NB4 (cell line): ENCODE measurements at regions not wholly inside any gene's neighbourhood (a gene's known extent, or its start where the extent isn't known, plus 50 kb on each side); places are given as distances from the start of the nearest gene placed in this dataset.

Source experiments
- MYC ChIP-seq: IDR thresholded peaks from 2 replicates; pipeline ENCODE4 v1.6.1; 2011; ENCODE audit warnings: low read depth, low read length
- POLR2A ChIP-seq: IDR thresholded peaks from 2 replicates; pipeline ENCODE4 v1.6.1; 2011; ENCODE audit warnings: mild to moderate bottlenecking; ENCODE audit not compliant: insufficient read length; ENCODE audit errors: extremely low read depth
- TF ChIP-seq, protein P1 (sequence below): IDR thresholded peaks from one replicate; pipeline ENCODE4 v1.5.1; 2012; ENCODE audit warnings: low read depth, low read length
- TF ChIP-seq, protein P2 (sequence below): IDR thresholded peaks from 2 replicates; pipeline ENCODE4 v1.6.1; 2011; ENCODE audit warnings: low read depth, low read length

DNA sequence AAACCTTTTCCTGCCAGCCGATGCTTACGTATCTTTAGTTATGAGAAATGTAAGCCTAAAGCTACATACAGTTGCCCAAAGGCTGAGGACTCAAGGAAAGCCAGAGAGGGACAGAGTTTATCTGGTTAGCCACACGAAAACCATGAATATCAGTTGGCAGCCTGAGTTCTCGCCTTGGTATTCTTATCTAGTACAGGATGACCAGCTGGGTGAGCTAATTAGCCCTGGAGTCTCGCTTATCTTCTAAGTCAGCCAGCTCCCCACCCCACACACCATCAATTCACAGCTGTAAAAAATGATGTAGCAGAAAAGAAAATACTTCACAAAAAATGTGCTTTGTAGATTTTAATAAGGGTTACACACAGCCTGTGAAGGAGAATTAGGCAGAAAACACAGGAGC lies 617.5 kb upstream of the SOX11 start:
- TF ChIP-seq, protein P1, sequence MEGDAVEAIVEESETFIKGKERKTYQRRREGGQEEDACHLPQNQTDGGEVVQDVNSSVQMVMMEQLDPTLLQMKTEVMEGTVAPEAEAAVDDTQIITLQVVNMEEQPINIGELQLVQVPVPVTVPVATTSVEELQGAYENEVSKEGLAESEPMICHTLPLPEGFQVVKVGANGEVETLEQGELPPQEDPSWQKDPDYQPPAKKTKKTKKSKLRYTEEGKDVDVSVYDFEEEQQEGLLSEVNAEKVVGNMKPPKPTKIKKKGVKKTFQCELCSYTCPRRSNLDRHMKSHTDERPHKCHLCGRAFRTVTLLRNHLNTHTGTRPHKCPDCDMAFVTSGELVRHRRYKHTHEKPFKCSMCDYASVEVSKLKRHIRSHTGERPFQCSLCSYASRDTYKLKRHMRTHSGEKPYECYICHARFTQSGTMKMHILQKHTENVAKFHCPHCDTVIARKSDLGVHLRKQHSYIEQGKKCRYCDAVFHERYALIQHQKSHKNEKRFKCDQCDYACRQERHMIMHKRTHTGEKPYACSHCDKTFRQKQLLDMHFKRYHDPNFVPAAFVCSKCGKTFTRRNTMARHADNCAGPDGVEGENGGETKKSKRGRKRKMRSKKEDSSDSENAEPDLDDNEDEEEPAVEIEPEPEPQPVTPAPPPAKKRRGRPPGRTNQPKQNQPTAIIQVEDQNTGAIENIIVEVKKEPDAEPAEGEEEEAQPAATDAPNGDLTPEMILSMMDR: no peak
- TF ChIP-seq POLR2A (no peak), MYC (no peak)
- TF ChIP-seq, protein P2, sequence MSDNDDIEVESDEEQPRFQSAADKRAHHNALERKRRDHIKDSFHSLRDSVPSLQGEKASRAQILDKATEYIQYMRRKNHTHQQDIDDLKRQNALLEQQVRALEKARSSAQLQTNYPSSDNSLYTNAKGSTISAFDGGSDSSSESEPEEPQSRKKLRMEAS: no peak
